ENCODE measurements at regions not wholly inside any gene's neighbourhood (a gene's known extent, or its start where the extent isn't known, plus 50 kb on each side); places are given as distances from the start of the nearest gene placed in this dataset.

DNA sequence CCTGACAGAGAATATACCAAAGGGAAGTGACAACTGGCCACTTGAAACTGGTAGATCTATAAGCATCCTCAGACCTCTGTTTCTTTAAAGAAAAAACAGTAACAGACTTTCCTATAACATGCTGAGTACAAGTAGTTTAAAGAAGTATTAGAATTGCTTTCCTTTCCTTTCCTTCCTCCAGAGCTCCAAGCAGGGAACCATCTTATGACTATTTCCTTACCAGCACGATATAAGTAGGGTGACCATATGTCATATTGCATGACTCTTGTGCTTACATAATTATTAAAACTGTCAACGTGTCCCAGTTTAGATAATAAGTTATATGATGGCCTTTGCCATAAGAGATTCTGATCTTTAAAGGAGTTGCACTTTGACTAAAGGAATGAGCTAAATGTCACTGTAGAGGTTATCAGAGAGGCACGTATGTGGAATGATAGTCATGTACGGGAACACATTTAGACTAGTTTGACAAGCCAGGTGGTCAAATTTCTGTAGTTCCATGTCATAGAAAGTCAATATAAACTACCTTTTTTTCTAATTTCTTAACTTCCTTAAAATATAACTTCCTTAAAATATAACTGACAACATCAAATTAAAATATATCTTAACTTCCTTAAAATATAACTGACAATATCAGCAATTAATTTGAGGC lies 212.7 kb upstream of the CD180 start:
- Histone ChIP-seq H3K9me3 (no peaks in the 10 kb centered on the region), H3F3A (replicated peaks; ENCODE audit: insufficient read depth) (peaks cover 2% of the 10 kb centered on the region), H3K9ac (no peak overlapping the region), H3K9me2 (no peaks in the 10 kb centered on the region), H2AFZ (ENCODE audit: low read depth) (no peak overlapping the region), H3K4me3 (ENCODE audit: low read depth in 2 of 2, low read length in 1 of 2) (no peak overlapping the region), H3K4me2 (no peak overlapping the region), H3K27me3 (ENCODE audit: insufficient read depth) (no peaks in the 10 kb centered on the region), H4K20me1 (ENCODE audit: insufficient read depth) (no peaks in the 10 kb centered on the region), H3K36me3 (replicated peaks in 1 of 2; ENCODE audit: control insufficient read depth in 1 of 2, insufficient read depth in 2 of 2, low read length in 1 of 2) (no peaks in the 10 kb centered on the region), H3K4me1 (ENCODE audit: control insufficient read depth in 1 of 2, insufficient read depth in 2 of 2, low read depth in 1 of 2, low read length in 1 of 2) (peaks cover 0 to 14% of the 10 kb centered on the region in 2 experiments; a peak in 2 of 4 replicates), H3K79me2 (ENCODE audit: insufficient read depth) (no peaks in the 10 kb centered on the region), H3K27ac (ENCODE audit: low read depth in 2 of 2, low read length in 1 of 2) (no peak overlapping the region)
- no peak for DNase-seq
- 76% methylated on average over 4 of the region's 4 CpGs for WGBS (ENCODE audit: low lambda C conversion rate)
- ChIA-PET CTCF (no interaction called here), POLR2A (no interaction called here)
- no peak for TF ChIP-seq RAD21 (IDR thresholded peaks at IDR 0.05; ENCODE audit: low read length)
- TF ChIP-seq, protein P1, sequence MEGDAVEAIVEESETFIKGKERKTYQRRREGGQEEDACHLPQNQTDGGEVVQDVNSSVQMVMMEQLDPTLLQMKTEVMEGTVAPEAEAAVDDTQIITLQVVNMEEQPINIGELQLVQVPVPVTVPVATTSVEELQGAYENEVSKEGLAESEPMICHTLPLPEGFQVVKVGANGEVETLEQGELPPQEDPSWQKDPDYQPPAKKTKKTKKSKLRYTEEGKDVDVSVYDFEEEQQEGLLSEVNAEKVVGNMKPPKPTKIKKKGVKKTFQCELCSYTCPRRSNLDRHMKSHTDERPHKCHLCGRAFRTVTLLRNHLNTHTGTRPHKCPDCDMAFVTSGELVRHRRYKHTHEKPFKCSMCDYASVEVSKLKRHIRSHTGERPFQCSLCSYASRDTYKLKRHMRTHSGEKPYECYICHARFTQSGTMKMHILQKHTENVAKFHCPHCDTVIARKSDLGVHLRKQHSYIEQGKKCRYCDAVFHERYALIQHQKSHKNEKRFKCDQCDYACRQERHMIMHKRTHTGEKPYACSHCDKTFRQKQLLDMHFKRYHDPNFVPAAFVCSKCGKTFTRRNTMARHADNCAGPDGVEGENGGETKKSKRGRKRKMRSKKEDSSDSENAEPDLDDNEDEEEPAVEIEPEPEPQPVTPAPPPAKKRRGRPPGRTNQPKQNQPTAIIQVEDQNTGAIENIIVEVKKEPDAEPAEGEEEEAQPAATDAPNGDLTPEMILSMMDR (IDR thresholded peaks at IDR 0.05): no peak
- no peak for TF ChIP-seq EZH2phosphoT487 (IDR thresholded peaks at IDR 0.05; ENCODE audit: borderline replicate concordance, low read depth)
- no peak for TF ChIP-seq NRF1 (IDR thresholded peaks at IDR 0.05; ENCODE audit: low read depth, low read length)
- TF ChIP-seq EP300 (IDR thresholded peaks at IDR 0.05; ENCODE audit: borderline replicate concordance in 1 of 2, low read depth in 1 of 2, low read length in 1 of 2): no peak
- TF ChIP-seq RFX5 (IDR thresholded peaks at IDR 0.05; ENCODE audit: low read length): no peak
- no peak for TF ChIP-seq TCF12 (IDR thresholded peaks at IDR 0.05)
- no peak for TF ChIP-seq RXRA (IDR thresholded peaks at IDR 0.05; ENCODE audit: borderline replicate concordance, low read depth)
- TF ChIP-seq YY1 (IDR thresholded peaks at IDR 0.05; ENCODE audit: low read depth): no peak
- TF ChIP-seq FOXJ3 (CRISPR knock-in tag; IDR thresholded peaks at IDR 0.05): no peak
- TF ChIP-seq TEAD4 (IDR thresholded peaks at IDR 0.05; ENCODE audit: borderline replicate concordance, insufficient read depth): no peak
- TF ChIP-seq SIN3A (IDR thresholded peaks at IDR 0.05; ENCODE audit: borderline replicate concordance, low read depth, low read length): no peak
- no peak for TF ChIP-seq SMC3 (IDR thresholded peaks at IDR 0.05; ENCODE audit: low read depth, low read length)
- TF ChIP-seq NFIC (IDR thresholded peaks at IDR 0.05; ENCODE audit: borderline replicate concordance): no peak
- TF ChIP-seq JUND (IDR thresholded peaks at IDR 0.05): no peak
- TF ChIP-seq TAF1 (IDR thresholded peaks at IDR 0.05; ENCODE audit: borderline replicate concordance, low read depth, low read length): no peak
- no peak for TF ChIP-seq ELF1 (IDR thresholded peaks at IDR 0.05)
- TF ChIP-seq, protein P2, sequence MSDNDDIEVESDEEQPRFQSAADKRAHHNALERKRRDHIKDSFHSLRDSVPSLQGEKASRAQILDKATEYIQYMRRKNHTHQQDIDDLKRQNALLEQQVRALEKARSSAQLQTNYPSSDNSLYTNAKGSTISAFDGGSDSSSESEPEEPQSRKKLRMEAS (IDR thresholded peaks at IDR 0.05; ENCODE audit: low read depth): no peak
- TF ChIP-seq, protein P3, sequence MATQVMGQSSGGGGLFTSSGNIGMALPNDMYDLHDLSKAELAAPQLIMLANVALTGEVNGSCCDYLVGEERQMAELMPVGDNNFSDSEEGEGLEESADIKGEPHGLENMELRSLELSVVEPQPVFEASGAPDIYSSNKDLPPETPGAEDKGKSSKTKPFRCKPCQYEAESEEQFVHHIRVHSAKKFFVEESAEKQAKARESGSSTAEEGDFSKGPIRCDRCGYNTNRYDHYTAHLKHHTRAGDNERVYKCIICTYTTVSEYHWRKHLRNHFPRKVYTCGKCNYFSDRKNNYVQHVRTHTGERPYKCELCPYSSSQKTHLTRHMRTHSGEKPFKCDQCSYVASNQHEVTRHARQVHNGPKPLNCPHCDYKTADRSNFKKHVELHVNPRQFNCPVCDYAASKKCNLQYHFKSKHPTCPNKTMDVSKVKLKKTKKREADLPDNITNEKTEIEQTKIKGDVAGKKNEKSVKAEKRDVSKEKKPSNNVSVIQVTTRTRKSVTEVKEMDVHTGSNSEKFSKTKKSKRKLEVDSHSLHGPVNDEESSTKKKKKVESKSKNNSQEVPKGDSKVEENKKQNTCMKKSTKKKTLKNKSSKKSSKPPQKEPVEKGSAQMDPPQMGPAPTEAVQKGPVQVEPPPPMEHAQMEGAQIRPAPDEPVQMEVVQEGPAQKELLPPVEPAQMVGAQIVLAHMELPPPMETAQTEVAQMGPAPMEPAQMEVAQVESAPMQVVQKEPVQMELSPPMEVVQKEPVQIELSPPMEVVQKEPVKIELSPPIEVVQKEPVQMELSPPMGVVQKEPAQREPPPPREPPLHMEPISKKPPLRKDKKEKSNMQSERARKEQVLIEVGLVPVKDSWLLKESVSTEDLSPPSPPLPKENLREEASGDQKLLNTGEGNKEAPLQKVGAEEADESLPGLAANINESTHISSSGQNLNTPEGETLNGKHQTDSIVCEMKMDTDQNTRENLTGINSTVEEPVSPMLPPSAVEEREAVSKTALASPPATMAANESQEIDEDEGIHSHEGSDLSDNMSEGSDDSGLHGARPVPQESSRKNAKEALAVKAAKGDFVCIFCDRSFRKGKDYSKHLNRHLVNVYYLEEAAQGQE (IDR thresholded peaks at IDR 0.05; ENCODE audit: low read depth, low read length): no peak
